ENCODE measurements at regions not wholly inside any gene's neighbourhood (a gene's known extent, or its start where the extent isn't known, plus 50 kb on each side); places are given as distances from the start of the nearest gene placed in this dataset.

- no peak for DNase-seq
Observed at GRCh38 chr5:135136546-135136945, 102.5 kb upstream of the PITX1 start.

- peak; percentile 21 for DNase-seq
Observed at GRCh38 chr5:135135530-135136226, 101.7 kb upstream of the PITX1 start.

- no peak for DNase-seq
Observed at GRCh38 chr5:135134691-135135381, 100.8 kb upstream of the PITX1 start.

GRCh38 chr5:135133698-135134515 is 99.9 kb upstream of the PITX1 start:
- DNase-seq: no peak

GRCh38 chr5:135133181-135133580 is 99.2 kb upstream of the PITX1 start:
- no peak for DNase-seq

- DNase-seq: no peak
Observed at GRCh38 chr5:135131801-135132680, 98.0 kb upstream of the PITX1 start.

GRCh38 chr5:135130261-135131215 is 96.5 kb upstream of the PITX1 start:
- DNase-seq: no peak

GRCh38 chr5:135129307-135129706 is 95.3 kb upstream of the PITX1 start:
- DNase-seq: no peak

- no peak for DNase-seq
Observed at GRCh38 chr5:135128361-135128760, 94.3 kb upstream of the PITX1 start.

- DNase-seq: peak; percentile 26
Observed at GRCh38 chr5:135127439-135128240, 93.6 kb upstream of the PITX1 start.

- no peak for DNase-seq
Observed at GRCh38 chr5:135126688-135127438, 92.8 kb upstream of the PITX1 start.

GRCh38 chr5:135124724-135125123 is 90.7 kb upstream of the PITX1 start:
- no peak for DNase-seq

- no peak for DNase-seq
Observed at GRCh38 chr5:135124128-135124527, 90.1 kb upstream of the PITX1 start.

- DNase-seq: no peak
Observed at GRCh38 chr5:135122797-135123196, 88.8 kb upstream of the PITX1 start.

- DNase-seq: no peak
Observed at GRCh38 chr5:135120951-135121350, 86.9 kb upstream of the PITX1 start.

- no peak for DNase-seq
Observed at GRCh38 chr5:135119481-135119880, 85.5 kb upstream of the PITX1 start.

GRCh38 chr5:135117590-135117989 is 83.6 kb upstream of the PITX1 start:
- DNase-seq: no peak

- no peak for DNase-seq
Observed at GRCh38 chr5:135116160-135116561, 82.1 kb upstream of the PITX1 start.

- DNase-seq: no peak
Observed at GRCh38 chr5:135115591-135115990, 81.6 kb upstream of the PITX1 start.

- no peak for DNase-seq
Observed at GRCh38 chr5:135114759-135115158, 80.7 kb upstream of the PITX1 start.
